CD4-positive, alpha-beta T cell (primary cell): ENCODE measurements at regions not wholly inside any gene's neighbourhood (a gene's known extent, or its start where the extent isn't known, plus 50 kb on each side); places are given as distances from the start of the nearest gene placed in this dataset.

Experiments
- ATAC-seq: fragments of 200-7000 bp; cut with Tn5 transposase; one replicate; pipeline ENCODE4 v1.10.0; 2022; ENCODE audit warnings: mild to moderate bottlenecking; ENCODE audit not compliant: poor library complexity
- CTCF ChIA-PET: fragments of 350-600 bp; sonication (Branson Sonifier 250); formaldehyde crosslinking; loops from one replicate; lab custom pipeline; 2021; ENCODE audit warnings: antibody characterized with exemption, inconsistent platforms; lab: Charles Lee
- POLR2A ChIA-PET: fragments of 350-600 bp; sonication (Branson Sonifier 250); formaldehyde crosslinking; loops from one replicate; lab custom pipeline; 2021; ENCODE audit warnings: antibody characterized with exemption, inconsistent platforms; lab: Charles Lee
- DNase-seq, 14 experiments: peaks; one replicate each; pipeline ENCODE4 v3.0.0-alpha.2; 2013 to 2020; ENCODE audit warnings: mixed read lengths in 2 of 14
- H3K27ac ChIP-seq, 2 donors: one replicate each; pipeline versions ENCODE4 v1.5.1 to v1.7.0; 2013; ENCODE audit warnings: low read length in 2 of 2, low read depth in 1 of 2, mild to moderate bottlenecking in 1 of 2
- H3K27me3 ChIP-seq, 2 experiments: 1 replicate in 1 of 2; 2 replicates in 1 of 2; pipeline versions ENCODE4 v1.6.1 to v1.7.0; 2013; ENCODE audit warnings: low read length in 2 of 2, control low read depth in 1 of 2, mild to moderate bottlenecking in 1 of 2, moderate library complexity in 1 of 2; ENCODE audit not compliant: insufficient read depth in 2 of 2, control insufficient read depth in 1 of 2
- H3K36me3 ChIP-seq: one replicate; pipeline ENCODE4 v1.6.1; 2013; ENCODE audit warnings: low read length, control low read depth; ENCODE audit not compliant: insufficient read depth
- H3K4me1 ChIP-seq: one replicate; pipeline ENCODE4 v1.6.1; 2013; ENCODE audit warnings: low read length, control low read depth; ENCODE audit not compliant: insufficient read depth
- H3K4me3 ChIP-seq: one replicate; pipeline ENCODE4 v1.5.1; 2013; ENCODE audit warnings: mild to moderate bottlenecking, low read length, moderate library complexity
- H3K9me3 ChIP-seq, 2 experiments: 1 replicate in 1 of 2; 2 replicates in 1 of 2; pipeline versions ENCODE4 v1.6.1 to v1.7.0; 2013; ENCODE audit warnings: low read length in 2 of 2, mild to moderate bottlenecking in 2 of 2, control low read depth in 1 of 2, moderate library complexity in 1 of 2; ENCODE audit not compliant: control insufficient read depth in 1 of 2, insufficient read depth in 1 of 2
- H3K27ac Mint-ChIP-seq: one replicate; pipeline ENCODE4 v1.8.0; 2020; ENCODE audit warnings: mixed read lengths
- H3K27me3 Mint-ChIP-seq: one replicate; pipeline ENCODE4 v1.8.0; 2021; ENCODE audit warnings: mixed read lengths
- H3K36me3 Mint-ChIP-seq: one replicate; pipeline ENCODE4 v1.8.0; 2021; ENCODE audit warnings: low read depth, mixed read lengths
- H3K4me1 Mint-ChIP-seq: one replicate; pipeline ENCODE4 v1.8.0; 2021; ENCODE audit warnings: low read depth, mixed read lengths
- H3K4me3 Mint-ChIP-seq: one replicate; pipeline ENCODE4 v1.8.0; 2020; ENCODE audit warnings: mild to moderate bottlenecking, mixed read lengths
- H3K9me3 Mint-ChIP-seq: one replicate; pipeline ENCODE4 v1.8.0; 2020; ENCODE audit warnings: mixed read lengths
- intact Hi-C, 2 experiments: fragments of 100-400 bp; cut with DNase I in 1 of 2; cut with micrococcal nuclease in 1 of 2; formaldehyde crosslinking; loops; one replicate each; pipeline versions ENCODE4 v1.15.1 to v1.9.0; 2023 to 2025; cut with DNase I, micrococcal nuclease
- TF ChIP-seq, protein P1 (sequence below): fragments of 200-600 bp; IDR thresholded peaks from one replicate; pipeline ENCODE4 v1.8.0; 2022; ENCODE audit warnings: antibody characterized with exemption, mild to moderate bottlenecking

- TF ChIP-seq, protein P1, sequence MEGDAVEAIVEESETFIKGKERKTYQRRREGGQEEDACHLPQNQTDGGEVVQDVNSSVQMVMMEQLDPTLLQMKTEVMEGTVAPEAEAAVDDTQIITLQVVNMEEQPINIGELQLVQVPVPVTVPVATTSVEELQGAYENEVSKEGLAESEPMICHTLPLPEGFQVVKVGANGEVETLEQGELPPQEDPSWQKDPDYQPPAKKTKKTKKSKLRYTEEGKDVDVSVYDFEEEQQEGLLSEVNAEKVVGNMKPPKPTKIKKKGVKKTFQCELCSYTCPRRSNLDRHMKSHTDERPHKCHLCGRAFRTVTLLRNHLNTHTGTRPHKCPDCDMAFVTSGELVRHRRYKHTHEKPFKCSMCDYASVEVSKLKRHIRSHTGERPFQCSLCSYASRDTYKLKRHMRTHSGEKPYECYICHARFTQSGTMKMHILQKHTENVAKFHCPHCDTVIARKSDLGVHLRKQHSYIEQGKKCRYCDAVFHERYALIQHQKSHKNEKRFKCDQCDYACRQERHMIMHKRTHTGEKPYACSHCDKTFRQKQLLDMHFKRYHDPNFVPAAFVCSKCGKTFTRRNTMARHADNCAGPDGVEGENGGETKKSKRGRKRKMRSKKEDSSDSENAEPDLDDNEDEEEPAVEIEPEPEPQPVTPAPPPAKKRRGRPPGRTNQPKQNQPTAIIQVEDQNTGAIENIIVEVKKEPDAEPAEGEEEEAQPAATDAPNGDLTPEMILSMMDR = no peak
- Histone ChIP-seq H3K4me1 (no peaks in the 10 kb centered on the region), H3K36me3 (no peaks in the 10 kb centered on the region), H3K27me3 (no peaks in the 10 kb centered on the region), H3K9me3 (no peaks in the 10 kb centered on the region), H3K27ac (no peak overlapping the region), H3K4me3 (no peak overlapping the region)
- Mint-ChIP-seq H3K27ac (no peak overlapping the region), H3K27me3 (peaks cover 5% of the 10 kb centered on the region), H3K36me3 (no peaks in the 10 kb centered on the region), H3K4me3 (no peak overlapping the region), H3K9me3 (peaks cover 4% of the 10 kb centered on the region), H3K4me1 (no peaks in the 10 kb centered on the region)
- ChIA-PET POLR2A (no interaction called here), CTCF (no interaction called here)
- ATAC-seq (no peak), DNase-seq (no peak)
- intact Hi-C loops = no loop called here
These were observed 194.3 kb upstream of the BDNF start for GRCh38 chr11:27894552-27894951.

GRCh38 chr11:27886857-27887256 is 186.6 kb upstream of the BDNF start:
- TF ChIP-seq, protein P1 = no peak
- intact Hi-C loops = no loop called here
- Histone ChIP-seq H3K9me3 (no peaks in the 10 kb centered on the region), H3K27me3 (no peaks in the 10 kb centered on the region), H3K27ac (no peak overlapping the region), H3K36me3 (no peaks in the 10 kb centered on the region), H3K4me3 (no peak overlapping the region), H3K4me1 (no peaks in the 10 kb centered on the region)
- H3K36me3 Mint-ChIP-seq = no peaks in the 10 kb centered on the region
- no peaks in the 10 kb centered on the region for H3K4me1 Mint-ChIP-seq
- ATAC-seq (no peak), DNase-seq (no peak)
- H3K9me3 Mint-ChIP-seq = peaks cover 1% of the 10 kb centered on the region
- POLR2A ChIA-PET = no interaction called here
- H3K27ac Mint-ChIP-seq = no peak overlapping the region
- H3K27me3 Mint-ChIP-seq = no peaks in the 10 kb centered on the region
- H3K4me3 Mint-ChIP-seq = no peak overlapping the region
- CTCF ChIA-PET = no interaction called here

- TF ChIP-seq, protein P1 = no peak
- Mint-ChIP-seq H3K36me3 (no peaks in the 10 kb centered on the region), H3K4me3 (no peak overlapping the region), H3K9me3 (peaks cover 2% of the 10 kb centered on the region), H3K27me3 (no peaks in the 10 kb centered on the region), H3K27ac (no peak overlapping the region), H3K4me1 (no peaks in the 10 kb centered on the region)
- POLR2A ChIA-PET = no interaction called here
- Histone ChIP-seq H3K36me3 (no peaks in the 10 kb centered on the region), H3K27ac (no peak overlapping the region), H3K9me3 (no peaks in the 10 kb centered on the region), H3K27me3 (no peaks in the 10 kb centered on the region), H3K4me3 (no peak overlapping the region), H3K4me1 (no peaks in the 10 kb centered on the region)
- DNase-seq (no peak), ATAC-seq (no peak)
- intact Hi-C loops = no loop called here
- CTCF ChIA-PET = no interaction called here
These were observed 181.9 kb upstream of the BDNF start for GRCh38 chr11:27882066-27882697.
